Cardiac fibroblast (primary cell): ENCODE measurements at regions not wholly inside any gene's neighbourhood (a gene's known extent, or its start where the extent isn't known, plus 50 kb on each side); places are given as distances from the start of the nearest gene placed in this dataset.

Experiments used
- DNase-seq, 2 donors: peaks; one replicate each; pipeline versions ENCODE4 v3.0.0 to v3.0.0-alpha.2; 2010; ENCODE audit warnings: low read depth in 2 of 2
- H3K4me3 ChIP-seq, 2 donors: replicated peaks in 1 of 2; 1 replicate in 1 of 2; 2 replicates in 1 of 2; pipeline ENCODE4 v1.5.1; 2011; ENCODE audit warnings: low read depth in 2 of 2, low read length in 2 of 2, mild to moderate bottlenecking in 2 of 2, moderate library complexity in 1 of 2
- CTCF ChIP-seq: IDR thresholded peaks from one replicate; pipeline ENCODE4 v1.5.1; 2011; ENCODE audit warnings: low read depth, mild to moderate bottlenecking, low read length, inconsistent platforms

- no peak overlapping the region for H3K4me3 ChIP-seq
- DNase-seq, result peak in 1 of 2 donors; percentile 6
- TF ChIP-seq CTCF, result no peak
These were observed 415.1 kb upstream of the FZD8 start for GRCh38 chr10:36057180-36057579.

- no peak for TF ChIP-seq CTCF
- H3K4me3 ChIP-seq, result no peak overlapping the region
- no peak for DNase-seq
These were observed 411.7 kb upstream of the FZD8 start for GRCh38 chr10:36053775-36054174.

DNA sequence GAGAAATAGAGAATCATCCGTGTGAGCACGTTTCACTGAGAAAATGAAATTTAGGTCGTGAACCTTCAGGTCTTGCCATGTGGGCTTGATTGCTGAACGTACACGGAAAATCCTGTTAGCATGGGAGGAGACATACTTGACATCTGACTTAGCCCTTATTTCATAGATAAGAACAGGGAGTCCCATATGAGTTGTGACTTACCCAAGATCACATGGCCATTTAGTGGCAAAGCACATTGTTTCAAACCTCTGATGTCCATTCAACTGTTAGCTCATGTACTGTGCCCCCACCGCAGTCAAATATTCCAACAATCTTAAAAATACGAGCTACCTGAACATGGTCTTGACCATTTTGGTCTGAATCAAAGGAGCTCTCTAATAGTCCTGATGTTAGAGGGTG lies 411.2 kb upstream of the FZD8 start:
- no peak for TF ChIP-seq CTCF
- no peak for DNase-seq
- H3K4me3 ChIP-seq, result no peak overlapping the region

- no peak overlapping the region for H3K4me3 ChIP-seq
- no peak for DNase-seq
- TF ChIP-seq CTCF, result no peak
These were observed 409.4 kb upstream of the FZD8 start for GRCh38 chr10:36051500-36051991.

DNA sequence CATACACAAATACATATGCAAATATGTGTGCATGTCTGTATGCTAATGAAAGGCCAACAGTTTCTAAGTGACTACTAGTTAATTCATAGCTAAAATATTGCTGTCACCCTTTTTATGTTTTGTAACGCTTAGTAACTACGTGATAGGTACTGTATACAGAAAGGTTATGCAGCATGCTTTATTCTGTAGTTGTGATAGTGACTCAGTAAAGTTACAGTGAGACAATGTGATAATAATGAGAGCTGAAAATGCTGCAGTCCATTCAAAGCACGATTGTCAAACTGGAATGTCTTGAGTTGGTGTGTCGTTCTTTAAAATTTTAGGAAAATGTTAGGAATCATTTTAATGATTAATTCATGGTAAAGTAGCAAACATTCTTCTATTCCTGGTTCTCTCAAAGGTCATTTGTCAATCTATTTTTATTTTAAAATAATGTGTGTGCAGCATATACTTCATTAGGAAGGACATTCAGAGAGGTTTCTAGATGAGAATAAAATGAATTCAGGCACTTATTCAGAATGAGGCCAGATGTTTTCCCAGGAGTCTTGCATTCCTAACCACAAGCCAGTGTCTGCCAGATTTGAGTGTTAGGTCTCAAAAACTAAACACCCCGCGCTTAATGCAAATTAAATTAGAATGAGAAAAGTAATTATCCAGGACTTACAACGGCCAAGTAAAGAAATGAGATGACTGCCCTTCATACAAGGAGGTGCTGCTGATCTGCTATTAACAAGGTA lies 408.8 kb upstream of the FZD8 start:
- TF ChIP-seq CTCF, result no peak
- peak in 1 of 2 donors; percentile 21 for DNase-seq
- H3K4me3 ChIP-seq, result no peak overlapping the region

- no peak for TF ChIP-seq CTCF
- no peak for DNase-seq
- H3K4me3 ChIP-seq, result no peak overlapping the region
These were observed 406.7 kb upstream of the FZD8 start for GRCh38 chr10:36048780-36049179.

DNA sequence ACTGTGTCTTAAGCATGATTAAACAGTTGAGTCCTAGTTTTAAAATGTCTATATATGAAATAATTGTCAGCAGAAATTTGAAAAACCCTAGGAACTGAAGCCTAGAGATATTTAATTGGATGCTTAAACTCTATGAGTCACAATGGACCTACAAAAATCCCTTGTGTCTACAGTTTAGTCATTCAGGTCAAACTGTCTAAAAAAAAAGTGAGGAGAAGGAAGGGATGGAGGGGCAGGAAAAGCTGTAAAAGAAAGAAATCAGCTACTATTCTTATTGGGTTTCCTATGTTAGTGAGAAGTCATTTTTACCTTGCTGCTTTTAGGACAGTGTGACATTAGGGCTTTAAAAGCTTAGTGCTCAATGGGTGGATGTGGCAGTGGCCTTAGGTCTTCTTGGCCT lies 406.1 kb upstream of the FZD8 start:
- DNase-seq, result peak in 1 of 2 donors; percentile 38
- H3K4me3 ChIP-seq, result no peak overlapping the region
- TF ChIP-seq CTCF, result no peak
